Gastrocnemius medialis (tissue), 4 donors: ENCODE measurements at regions not wholly inside any gene's neighbourhood (a gene's known extent, or its start where the extent isn't known, plus 50 kb on each side); places are given as distances from the start of the nearest gene placed in this dataset.

Experiments
- ATAC-seq, 2 donors: fragments of 150-250 bp; one replicate each; pipeline ENCODE4 v1.9.1; 2016
- DNase-seq, 2 donors: peaks; one replicate each; pipeline ENCODE4 v3.0.0-alpha.2; 2019
- H3K27ac ChIP-seq, 4 donors: fragments of 200-600 bp; sonication (generic); 1 replicate in 1 of 4; 2 replicates in 3 of 4; pipeline ENCODE4 v1.5.1; 2016 to 2018; ENCODE audit warnings: mild to moderate bottlenecking in 2 of 4, moderate library complexity in 1 of 4
- H3K27me3 ChIP-seq, 3 donors: fragments of 200-600 bp; sonication (generic) in 2 of 3; 1 replicate in 1 of 3; 2 replicates in 2 of 3; pipeline versions ENCODE4 v1.5.1 to v1.6.0; 2016 to 2019; ENCODE audit warnings: mild to moderate bottlenecking in 1 of 3, moderate library complexity in 1 of 3
- H3K36me3 ChIP-seq, 2 donors: fragments of 200-600 bp; sonication (generic) in 1 of 2; one replicate each; pipeline ENCODE4 v1.5.1; 2017 to 2018
- H3K4me1 ChIP-seq, 2 donors: fragments of 200-600 bp; sonication (generic) in 1 of 2; one replicate each; pipeline ENCODE4 v1.5.1; 2016 to 2017; ENCODE audit warnings: mild to moderate bottlenecking in 2 of 2
- H3K4me3 ChIP-seq, 4 donors: fragments of 200-600 bp; sonication (generic) in 3 of 4; 1 replicate in 1 of 4; 2 replicates in 3 of 4; pipeline ENCODE4 v1.5.1; 2016 to 2019; ENCODE audit warnings: mild to moderate bottlenecking in 2 of 4
- H3K9me3 ChIP-seq, 3 donors: fragments of 200-600 bp; sonication (generic) in 2 of 3; 1 replicate in 1 of 3; 2 replicates in 2 of 3; pipeline ENCODE4 v1.5.1; 2016 to 2019
- POLR2A ChIP-seq, 2 donors: fragments of 450-650 bp; IDR thresholded peaks; one replicate each; pipeline ENCODE4 v1.6.1; 2017; ENCODE audit warnings: antibody characterized with exemption in 2 of 2, mild to moderate bottlenecking in 2 of 2, moderate library complexity in 2 of 2
- in situ Hi-C, 4 donors: fragments of 200-750 bp; cut with MboI; loops; one replicate each; pipeline versions ENCODE4 v1.15.0 to v1.8.0; 2017; ENCODE audit warnings: low sequenced_read_pairs in 4 of 4
- intact Hi-C: fragments of 100-400 bp; cut with DNase I; formaldehyde crosslinking; loops from one replicate; pipeline ENCODE4 v1.15.1; 2023; ENCODE audit warnings: low total_unique reads
- TF ChIP-seq, protein P1 (sequence below), 5 experiments: fragments of 450-650 bp in 3 of 5; fragments of 200-600 bp in 2 of 5; sonication (generic) in 2 of 5; IDR thresholded peaks in 4 of 5; conservative IDR thresholded peaks in 1 of 5; 1 replicate in 4 of 5; 2 replicates in 1 of 5; pipeline ENCODE4 v1.5.1; 2016 to 2019; ENCODE audit warnings: antibody characterized with exemption in 5 of 5, mild to moderate bottlenecking in 3 of 5, moderate library complexity in 3 of 5

DNA sequence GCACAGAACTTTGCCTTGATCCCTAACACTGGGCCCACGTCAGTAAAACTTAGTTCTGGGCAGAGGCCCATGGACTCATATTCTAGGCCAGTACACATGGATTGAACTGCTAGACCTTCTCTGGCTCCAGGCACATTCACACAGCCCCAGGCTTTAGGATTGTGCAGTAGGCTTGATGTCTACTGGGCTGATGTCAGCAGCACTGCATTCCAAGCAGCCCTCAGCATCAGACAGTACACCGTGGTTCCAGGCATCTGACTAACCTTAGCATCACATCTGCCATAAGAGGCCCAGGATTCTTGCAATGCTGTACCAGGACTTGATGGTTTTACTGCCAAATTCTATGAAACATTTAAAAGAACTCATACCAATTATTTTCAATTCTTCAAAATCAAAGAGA, 301.9 kb downstream of the CCER1 start:
- Histone ChIP-seq H3K27ac (no peak overlapping the region), H3K4me3 (no peak overlapping the region), H3K4me1 (no peaks in the 10 kb centered on the region), H3K27me3 (no peaks in the 10 kb centered on the region), H3K9me3 (no peaks in the 10 kb centered on the region), H3K36me3 (no peaks in the 10 kb centered on the region)
- intact Hi-C loops: no loop called here
- DNase-seq (no peak), ATAC-seq (no peak)
- in situ Hi-C loops: no loop called here
- TF ChIP-seq, protein P1, sequence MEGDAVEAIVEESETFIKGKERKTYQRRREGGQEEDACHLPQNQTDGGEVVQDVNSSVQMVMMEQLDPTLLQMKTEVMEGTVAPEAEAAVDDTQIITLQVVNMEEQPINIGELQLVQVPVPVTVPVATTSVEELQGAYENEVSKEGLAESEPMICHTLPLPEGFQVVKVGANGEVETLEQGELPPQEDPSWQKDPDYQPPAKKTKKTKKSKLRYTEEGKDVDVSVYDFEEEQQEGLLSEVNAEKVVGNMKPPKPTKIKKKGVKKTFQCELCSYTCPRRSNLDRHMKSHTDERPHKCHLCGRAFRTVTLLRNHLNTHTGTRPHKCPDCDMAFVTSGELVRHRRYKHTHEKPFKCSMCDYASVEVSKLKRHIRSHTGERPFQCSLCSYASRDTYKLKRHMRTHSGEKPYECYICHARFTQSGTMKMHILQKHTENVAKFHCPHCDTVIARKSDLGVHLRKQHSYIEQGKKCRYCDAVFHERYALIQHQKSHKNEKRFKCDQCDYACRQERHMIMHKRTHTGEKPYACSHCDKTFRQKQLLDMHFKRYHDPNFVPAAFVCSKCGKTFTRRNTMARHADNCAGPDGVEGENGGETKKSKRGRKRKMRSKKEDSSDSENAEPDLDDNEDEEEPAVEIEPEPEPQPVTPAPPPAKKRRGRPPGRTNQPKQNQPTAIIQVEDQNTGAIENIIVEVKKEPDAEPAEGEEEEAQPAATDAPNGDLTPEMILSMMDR (IDR thresholded peaks at IDR 0.05 in 4 of 5, conservative IDR thresholded peaks at IDR 0.05 in 1 of 5): no peak
- TF ChIP-seq POLR2A (IDR thresholded peaks at IDR 0.05): no peak

DNA sequence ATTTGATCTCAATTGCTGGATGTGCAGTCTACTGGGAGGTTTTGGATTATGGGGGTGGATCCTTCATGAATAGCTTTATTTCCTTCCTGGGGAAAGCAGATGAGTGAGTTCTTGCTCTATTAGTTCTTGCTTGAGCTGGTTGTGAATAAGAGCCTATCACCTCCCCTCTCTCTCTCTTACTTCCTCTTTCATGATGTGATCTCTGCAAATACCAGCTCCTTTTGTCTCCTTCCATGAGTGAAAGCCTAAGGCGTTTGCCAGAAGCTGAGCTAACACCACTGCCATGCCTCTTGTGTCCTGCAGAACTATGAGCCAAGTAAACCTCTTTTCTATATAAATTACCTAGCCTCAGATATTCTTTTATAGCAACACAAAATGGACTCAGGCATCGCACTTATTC, 302.7 kb downstream of the CCER1 start:
- Histone ChIP-seq H3K4me3 (no peak overlapping the region), H3K9me3 (no peaks in the 10 kb centered on the region), H3K27me3 (no peaks in the 10 kb centered on the region), H3K27ac (no peak overlapping the region), H3K4me1 (no peaks in the 10 kb centered on the region), H3K36me3 (no peaks in the 10 kb centered on the region)
- intact Hi-C loops: no loop called here
- TF ChIP-seq, protein P1 (IDR thresholded peaks at IDR 0.05 in 4 of 5, conservative IDR thresholded peaks at IDR 0.05 in 1 of 5): no peak
- TF ChIP-seq POLR2A (IDR thresholded peaks at IDR 0.05): no peak
- ATAC-seq (no peak), DNase-seq (no peak)
- in situ Hi-C loops: no loop called here

DNA sequence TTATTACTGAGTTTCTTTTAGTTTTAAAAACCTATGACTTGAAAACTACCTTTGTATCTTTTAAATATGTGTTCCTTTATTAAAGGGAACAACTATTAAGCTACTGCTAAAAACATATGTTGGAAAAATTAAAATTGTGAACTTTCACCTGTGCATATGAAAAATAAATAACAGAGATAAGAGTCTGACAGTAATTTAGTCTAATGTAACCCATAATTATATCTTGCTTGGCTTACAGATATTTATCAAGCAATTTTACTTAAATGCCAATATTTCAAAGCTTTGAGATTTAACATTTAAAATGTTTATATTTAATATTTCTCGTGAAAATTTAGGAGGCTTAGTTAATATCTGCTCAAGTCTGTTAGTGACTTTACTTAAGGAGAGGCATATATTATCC, 309.8 kb downstream of the CCER1 start:
- DNase-seq: no peak
- intact Hi-C loops (no loop called here), in situ Hi-C loops (no loop called here)
- H3K9me3 ChIP-seq: no peaks in the 10 kb centered on the region
- no peak overlapping the region for H3K4me3 ChIP-seq
- no peaks in the 10 kb centered on the region for H3K36me3 ChIP-seq
- no peaks in the 10 kb centered on the region for H3K4me1 ChIP-seq
- no peak overlapping the region for H3K27ac ChIP-seq
- TF ChIP-seq POLR2A (IDR thresholded peaks at IDR 0.05): no peak
- TF ChIP-seq, protein P1 (IDR thresholded peaks at IDR 0.05 in 4 of 5, conservative IDR thresholded peaks at IDR 0.05 in 1 of 5): no peak
- no peaks in the 10 kb centered on the region for H3K27me3 ChIP-seq
- no peak for ATAC-seq

DNA sequence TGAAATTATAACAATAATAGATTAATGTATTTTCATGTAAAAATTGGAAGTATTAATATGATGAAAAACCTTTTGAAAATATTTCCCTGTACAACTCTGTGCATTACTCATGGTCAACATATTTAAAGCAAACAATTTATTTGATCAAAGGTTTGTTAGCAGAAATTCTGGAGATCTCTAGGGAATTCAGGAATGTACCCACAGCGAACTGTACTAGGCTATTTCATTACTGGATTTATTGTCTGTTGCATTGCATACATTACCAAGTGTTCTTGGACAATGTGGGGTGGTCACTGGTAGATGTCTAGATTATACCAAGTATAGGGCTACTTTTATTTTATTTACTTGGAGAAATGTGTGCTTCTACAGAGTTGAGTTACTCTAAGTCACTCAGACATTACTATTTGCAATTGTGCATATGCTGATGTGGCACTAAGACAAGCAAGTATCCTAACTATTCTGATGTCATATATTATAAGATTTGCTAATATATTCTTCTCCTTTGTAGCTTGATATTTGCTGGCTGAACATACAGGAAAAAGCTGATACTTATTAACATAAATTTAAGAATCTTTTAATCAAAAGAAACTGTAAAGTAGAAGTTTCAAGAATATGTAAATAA, 323.3 kb downstream of the CCER1 start:
- no peak overlapping the region for H3K27ac ChIP-seq
- TF ChIP-seq, protein P1 (IDR thresholded peaks at IDR 0.05 in 4 of 5, conservative IDR thresholded peaks at IDR 0.05 in 1 of 5): no peak
- TF ChIP-seq POLR2A (IDR thresholded peaks at IDR 0.05): no peak
- H3K4me3 ChIP-seq: no peak overlapping the region
- ATAC-seq (no peak), DNase-seq (no peak)
- H3K36me3 ChIP-seq: no peaks in the 10 kb centered on the region
- no peaks in the 10 kb centered on the region for H3K4me1 ChIP-seq
- intact Hi-C loops: no loop called here
- in situ Hi-C loops: no loop called here
- H3K9me3 ChIP-seq: peaks cover 0 to 2% (median 0%) of the 10 kb centered on the region in 3 donors
- H3K27me3 ChIP-seq: no peaks in the 10 kb centered on the region

DNA sequence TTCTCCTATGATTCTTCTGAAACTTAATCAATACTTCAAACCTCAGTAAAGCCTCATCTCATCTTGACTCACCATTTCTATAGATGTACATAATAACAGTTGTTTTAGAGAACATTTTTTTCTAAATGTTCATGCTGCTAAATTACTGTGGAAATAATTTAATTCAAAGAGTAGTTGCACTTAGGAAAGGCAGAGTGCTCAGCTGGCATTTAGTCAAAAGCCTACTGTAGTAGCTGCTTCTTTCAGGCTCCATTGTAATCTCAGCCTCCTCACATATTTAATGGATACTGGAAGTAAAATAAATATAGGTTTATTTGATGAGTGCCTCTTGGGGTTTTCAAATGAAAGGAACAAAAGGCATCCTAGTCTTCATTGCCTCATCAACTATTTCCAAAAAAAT, 325.0 kb downstream of the CCER1 start:
- Histone ChIP-seq H3K27me3 (no peaks in the 10 kb centered on the region), H3K4me3 (no peak overlapping the region), H3K27ac (no peak overlapping the region), H3K4me1 (no peaks in the 10 kb centered on the region), H3K36me3 (no peaks in the 10 kb centered on the region), H3K9me3 (peaks cover 0 to 2% (median 0%) of the 10 kb centered on the region in 3 donors)
- ATAC-seq (no peak), DNase-seq (no peak)
- TF ChIP-seq POLR2A (IDR thresholded peaks at IDR 0.05): no peak
- TF ChIP-seq, protein P1 (IDR thresholded peaks at IDR 0.05 in 4 of 5, conservative IDR thresholded peaks at IDR 0.05 in 1 of 5): no peak
- intact Hi-C loops (no loop called here), in situ Hi-C loops (no loop called here)
